OCI-LY7 (cell line): ENCODE measurements at regions not wholly inside any gene's neighbourhood (a gene's known extent, or its start where the extent isn't known, plus 50 kb on each side); places are given as distances from the start of the nearest gene placed in this dataset.

Experiments used
- CTCF ChIP-seq: fragments of 200-600 bp; sonication (generic); conservative IDR thresholded peaks from 2 replicates; pipeline ENCODE4 v1.5.1; 2014; ENCODE audit warnings: mild to moderate bottlenecking, antibody characterized with exemption, low read length, moderate library complexity, mixed read lengths
- EZH2phosphoT487 ChIP-seq: fragments of 200-600 bp; sonication (generic); IDR thresholded peaks from 2 replicates; pipeline ENCODE4 v1.6.1; 2018; ENCODE audit warnings: low read depth, borderline replicate concordance, mild to moderate bottlenecking, mixed run types, antibody characterized with exemption, low read length, moderate library complexity, mixed read lengths

GRCh38 chr10:128536259-128536658 is 410.0 kb upstream of the MKI67 start:
- no peak for TF ChIP-seq CTCF
- no peak for TF ChIP-seq EZH2phosphoT487
